ENCODE measurements at regions not wholly inside any gene's neighbourhood (a gene's known extent, or its start where the extent isn't known, plus 50 kb on each side); places are given as distances from the start of the nearest gene placed in this dataset.

DNA sequence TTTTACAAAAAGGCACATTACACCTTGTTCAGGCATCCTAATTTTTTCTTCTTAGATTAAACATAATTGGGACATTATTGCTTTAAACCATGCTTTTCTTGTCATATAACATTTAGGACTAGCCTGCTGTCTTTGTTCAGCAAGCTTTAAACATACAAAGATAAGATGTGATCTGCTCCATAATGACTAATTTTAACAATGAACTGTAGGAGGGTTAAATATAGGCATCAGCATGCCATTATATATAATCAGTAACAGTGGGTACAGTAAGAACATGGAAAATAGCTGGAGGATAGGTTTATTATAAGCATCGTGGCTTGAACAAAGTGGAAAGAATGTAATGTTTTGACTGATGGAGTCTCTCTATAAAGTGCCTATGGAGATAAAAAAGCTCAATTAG, 661.7 kb downstream of the SLITRK6 start:
- TF ChIP-seq CTCF (IDR thresholded peaks at IDR 0.05): no peak
- no peak for TF ChIP-seq POLR2A (IDR thresholded peaks at IDR 0.05)
- no peak for TF ChIP-seq POLR2AphosphoS5 (IDR thresholded peaks at IDR 0.05)
